GM23338 (cell line): ENCODE measurements at regions not wholly inside any gene's neighbourhood (a gene's known extent, or its start where the extent isn't known, plus 50 kb on each side); places are given as distances from the start of the nearest gene placed in this dataset.
"Not testable (repeated sequence)": the region's sequence is repeated elsewhere in the genome, so short reads cannot be mapped to it uniquely, and the experiment has no call there.

ENCODE experiments used
- CREB1 ChIP-seq: fragments of 250-450 bp; sonication (Bioruptor Pico); IDR thresholded peaks from 2 replicates; pipeline ENCODE4 v1.5.0; 2020; ENCODE audit warnings: low read depth, mild to moderate bottlenecking, moderate library complexity
- EZH2 ChIP-seq: fragments of 200-600 bp; sonication (generic); IDR thresholded peaks from one replicate; pipeline ENCODE4 v1.8.0; 2017; ENCODE audit warnings: antibody characterized with exemption, mild to moderate bottlenecking, low read depth; ENCODE audit not compliant: unreplicated experiment
- EZH2phosphoT487 ChIP-seq: fragments of 200-600 bp; sonication (generic); IDR thresholded peaks from one replicate; pipeline ENCODE4 v1.8.1; 2018; ENCODE audit warnings: antibody characterized with exemption; ENCODE audit not compliant: unreplicated experiment
- JUNB ChIP-seq: IDR thresholded peaks from one replicate; pipeline ENCODE4 v1.6.1; 2016; ENCODE audit warnings: antibody characterized with exemption; ENCODE audit not compliant: unreplicated experiment
- NANOG ChIP-seq: IDR thresholded peaks from 2 replicates; pipeline ENCODE4 v1.6.1; 2016; ENCODE audit warnings: antibody characterized with exemption, borderline replicate concordance
- POLR2AphosphoS5 ChIP-seq: IDR thresholded peaks from 2 replicates; pipeline ENCODE4 v1.6.1; 2016; ENCODE audit warnings: antibody characterized with exemption, low read depth
- REST ChIP-seq: IDR thresholded peaks from one replicate; pipeline ENCODE4 v1.6.1; 2018; ENCODE audit warnings: antibody characterized with exemption; ENCODE audit not compliant: unreplicated experiment
- STAT1 ChIP-seq: IDR thresholded peaks from one replicate; pipeline ENCODE4 v1.6.1; 2016; ENCODE audit warnings: antibody characterized with exemption; ENCODE audit not compliant: unreplicated experiment
- ZNF114 ChIP-seq: fragments of 250-450 bp; sonication (Bioruptor Pico); IDR thresholded peaks from 2 replicates; pipeline ENCODE4 v1.5.0; 2020; ENCODE audit warnings: mild to moderate bottlenecking, moderate library complexity
- ZNF331 ChIP-seq: fragments of 250-450 bp; sonication (Bioruptor Pico); IDR thresholded peaks from 2 replicates; pipeline ENCODE4 v1.5.0; 2020; ENCODE audit warnings: low read depth, mild to moderate bottlenecking, moderate library complexity
- TF ChIP-seq, protein P1 (sequence below), 2 experiments: fragments of 200-600 bp in 1 of 2; sonication (generic) in 1 of 2; conservative IDR thresholded peaks; 2 replicates each; pipeline versions ENCODE4 v1.5.1 to v1.6.1; 2016 to 2017; ENCODE audit warnings: antibody characterized with exemption in 2 of 2, low read depth in 2 of 2, mild to moderate bottlenecking in 2 of 2, moderate library complexity in 1 of 2
- TF ChIP-seq, protein P2 (sequence below): IDR thresholded peaks from 2 replicates; pipeline ENCODE4 v1.6.1; 2016; ENCODE audit warnings: antibody characterized with exemption

GRCh38 chr10:47619300-47620012 is 96.0 kb upstream of the AGAP9 start:
- TF ChIP-seq, protein P1, sequence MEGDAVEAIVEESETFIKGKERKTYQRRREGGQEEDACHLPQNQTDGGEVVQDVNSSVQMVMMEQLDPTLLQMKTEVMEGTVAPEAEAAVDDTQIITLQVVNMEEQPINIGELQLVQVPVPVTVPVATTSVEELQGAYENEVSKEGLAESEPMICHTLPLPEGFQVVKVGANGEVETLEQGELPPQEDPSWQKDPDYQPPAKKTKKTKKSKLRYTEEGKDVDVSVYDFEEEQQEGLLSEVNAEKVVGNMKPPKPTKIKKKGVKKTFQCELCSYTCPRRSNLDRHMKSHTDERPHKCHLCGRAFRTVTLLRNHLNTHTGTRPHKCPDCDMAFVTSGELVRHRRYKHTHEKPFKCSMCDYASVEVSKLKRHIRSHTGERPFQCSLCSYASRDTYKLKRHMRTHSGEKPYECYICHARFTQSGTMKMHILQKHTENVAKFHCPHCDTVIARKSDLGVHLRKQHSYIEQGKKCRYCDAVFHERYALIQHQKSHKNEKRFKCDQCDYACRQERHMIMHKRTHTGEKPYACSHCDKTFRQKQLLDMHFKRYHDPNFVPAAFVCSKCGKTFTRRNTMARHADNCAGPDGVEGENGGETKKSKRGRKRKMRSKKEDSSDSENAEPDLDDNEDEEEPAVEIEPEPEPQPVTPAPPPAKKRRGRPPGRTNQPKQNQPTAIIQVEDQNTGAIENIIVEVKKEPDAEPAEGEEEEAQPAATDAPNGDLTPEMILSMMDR (conservative IDR thresholded peaks at IDR 0.05; ENCODE audit: low read depth in 2 of 2), result peak; percentile 8 to 21; a peak in 1 of 4 replicates
- TF ChIP-seq EZH2; EZH2phosphoT487; POLR2AphosphoS5; CREB1 (CRISPR knock-in tag); ZNF114 (CRISPR knock-in tag); ZNF331 (CRISPR knock-in tag); REST; NANOG; JUNB; STAT1: not testable (repeated sequence)
- TF ChIP-seq, protein P2, sequence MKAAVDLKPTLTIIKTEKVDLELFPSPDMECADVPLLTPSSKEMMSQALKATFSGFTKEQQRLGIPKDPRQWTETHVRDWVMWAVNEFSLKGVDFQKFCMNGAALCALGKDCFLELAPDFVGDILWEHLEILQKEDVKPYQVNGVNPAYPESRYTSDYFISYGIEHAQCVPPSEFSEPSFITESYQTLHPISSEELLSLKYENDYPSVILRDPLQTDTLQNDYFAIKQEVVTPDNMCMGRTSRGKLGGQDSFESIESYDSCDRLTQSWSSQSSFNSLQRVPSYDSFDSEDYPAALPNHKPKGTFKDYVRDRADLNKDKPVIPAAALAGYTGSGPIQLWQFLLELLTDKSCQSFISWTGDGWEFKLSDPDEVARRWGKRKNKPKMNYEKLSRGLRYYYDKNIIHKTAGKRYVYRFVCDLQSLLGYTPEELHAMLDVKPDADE, result not testable (repeated sequence)
